IPS DF 6.9 (cell line): ENCODE measurements at regions not wholly inside any gene's neighbourhood (a gene's known extent, or its start where the extent isn't known, plus 50 kb on each side); places are given as distances from the start of the nearest gene placed in this dataset.

Experiments used
- DNase-seq: peaks from one replicate; pipeline ENCODE4 v3.0.0-alpha.2; 2013; ENCODE audit warnings: low read depth, low spot score
- H3K27ac ChIP-seq: one replicate; pipeline ENCODE4 v1.5.1; 2013; ENCODE audit warnings: low read length, control low read depth
- H3K27me3 ChIP-seq: 2 replicates; pipeline ENCODE4 v1.6.1; 2013; ENCODE audit warnings: mild to moderate bottlenecking, low read length; ENCODE audit not compliant: control insufficient read depth, insufficient read depth
- H3K36me3 ChIP-seq: 2 replicates; pipeline ENCODE4 v1.6.1; 2013; ENCODE audit warnings: low read length; ENCODE audit not compliant: control insufficient read depth, insufficient read depth
- H3K4me1 ChIP-seq: 2 replicates; pipeline ENCODE4 v1.6.1; 2013; ENCODE audit warnings: low read length; ENCODE audit not compliant: control insufficient read depth, insufficient read depth
- H3K4me3 ChIP-seq: 2 replicates; pipeline ENCODE4 v1.5.1; 2013; ENCODE audit warnings: mild to moderate bottlenecking, low read length
- H3K9me3 ChIP-seq: 2 replicates; pipeline ENCODE4 v1.6.1; 2013; ENCODE audit warnings: low read length, inconsistent platforms; ENCODE audit not compliant: control insufficient read depth, insufficient read depth
- WGBS: extraction: QIAGEN DNeasy Blood & Tissue Kit; methylation state at CpG from one replicate; pipeline ENCODE4 v1.1.7; 2013; ENCODE audit warnings: mixed read lengths, missing lambda C conversion rate; ENCODE audit not compliant: insufficient read length, insufficient coverage; 5-methylcytosine and 5-hydroxymethylcytosine counted together

GRCh38 chr13:87035526-87035925, 635.6 kb upstream of the SLITRK5 start:
- no peak for DNase-seq
- no CpG with 5 or more reads among the region's 7 CpGs for WGBS
- Histone ChIP-seq H3K4me1 (no peaks in the 10 kb centered on the region), H3K4me3 (no peak overlapping the region), H3K27me3 (no peaks in the 10 kb centered on the region), H3K27ac (no peak overlapping the region), H3K9me3 (no peaks in the 10 kb centered on the region), H3K36me3 (no peaks in the 10 kb centered on the region)

GRCh38 chr13:87042946-87043345, 628.2 kb upstream of the SLITRK5 start:
- Histone ChIP-seq H3K36me3 (no peaks in the 10 kb centered on the region), H3K9me3 (no peaks in the 10 kb centered on the region), H3K27ac (no peak overlapping the region), H3K4me3 (no peak overlapping the region), H3K4me1 (no peaks in the 10 kb centered on the region), H3K27me3 (no peaks in the 10 kb centered on the region)
- WGBS = no CpG with 5 or more reads among the region's 1 CpG
- DNase-seq = no peak

DNA sequence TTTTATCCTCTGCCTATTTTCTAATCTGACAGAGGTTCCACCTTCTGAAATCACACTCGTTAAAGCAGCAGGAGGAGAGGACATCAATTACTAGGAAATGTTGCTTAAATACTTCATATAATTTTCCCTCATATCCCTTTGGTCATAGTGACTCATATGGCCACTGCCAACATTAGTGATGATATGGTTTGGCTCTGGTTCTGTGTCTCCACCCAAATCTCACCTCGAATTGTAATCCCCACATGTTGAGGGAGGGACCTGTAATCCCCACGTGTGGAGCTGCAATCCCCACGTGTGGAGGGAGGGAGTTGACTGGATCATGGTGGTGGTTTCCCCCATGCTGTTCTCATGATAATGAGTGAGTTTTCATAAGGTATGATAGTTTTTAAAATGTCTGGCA, 618.4 kb upstream of the SLITRK5 start:
- Histone ChIP-seq H3K4me1 (no peaks in the 10 kb centered on the region), H3K27me3 (no peaks in the 10 kb centered on the region), H3K27ac (no peak overlapping the region), H3K4me3 (no peak overlapping the region), H3K36me3 (no peaks in the 10 kb centered on the region), H3K9me3 (no peaks in the 10 kb centered on the region)
- no CpG with 5 or more reads among the region's 4 CpGs for WGBS
- no peak for DNase-seq

DNA sequence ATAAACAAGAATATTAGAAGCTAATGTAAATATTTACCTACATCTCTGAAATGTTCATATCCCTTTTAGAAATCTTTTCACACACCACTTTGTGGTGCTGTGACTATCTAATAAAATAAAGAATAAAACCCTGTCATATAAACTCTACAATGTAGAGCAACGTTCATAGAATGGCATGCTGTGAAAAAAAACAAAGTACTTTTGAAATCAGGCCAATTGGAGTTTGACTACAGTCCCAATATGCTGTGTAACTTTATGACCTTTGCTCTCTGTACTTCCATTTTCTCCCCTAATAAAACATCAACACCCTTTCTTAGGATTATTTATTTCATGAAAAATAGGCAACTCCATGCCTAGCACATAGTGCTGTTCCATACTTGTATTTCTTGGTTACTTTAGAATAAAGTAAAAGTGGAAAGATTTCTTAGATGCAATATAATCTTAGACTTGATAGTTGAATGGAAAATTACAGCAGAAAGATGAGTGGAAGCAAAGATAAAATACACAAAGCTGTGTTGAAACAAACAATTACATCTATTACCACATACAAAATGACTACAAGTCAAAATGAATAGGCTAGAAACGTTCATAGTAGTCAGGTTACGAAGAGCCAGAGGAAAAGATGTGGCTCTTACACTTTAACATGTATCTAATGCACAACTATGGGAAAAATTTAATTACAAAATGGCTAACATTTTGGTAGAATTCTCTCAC, 613.2 kb upstream of the SLITRK5 start:
- Histone ChIP-seq H3K36me3 (no peaks in the 10 kb centered on the region), H3K9me3 (no peaks in the 10 kb centered on the region), H3K4me3 (no peak overlapping the region), H3K27me3 (no peaks in the 10 kb centered on the region), H3K27ac (no peak overlapping the region), H3K4me1 (no peaks in the 10 kb centered on the region)
- DNase-seq = no peak
- WGBS = no CpG with 5 or more reads among the region's 3 CpGs

GRCh38 chr13:87058786-87059329, 612.3 kb upstream of the SLITRK5 start:
- no CpG with 5 or more reads among the region's 5 CpGs for WGBS
- DNase-seq = no peak
- H3K4me1 ChIP-seq = no peaks in the 10 kb centered on the region
- H3K36me3 ChIP-seq = no peaks in the 10 kb centered on the region
- H3K4me3 ChIP-seq = no peak overlapping the region
- H3K9me3 ChIP-seq = no peaks in the 10 kb centered on the region
- H3K27me3 ChIP-seq = no peaks in the 10 kb centered on the region
- H3K27ac ChIP-seq = no peak overlapping the region

DNA sequence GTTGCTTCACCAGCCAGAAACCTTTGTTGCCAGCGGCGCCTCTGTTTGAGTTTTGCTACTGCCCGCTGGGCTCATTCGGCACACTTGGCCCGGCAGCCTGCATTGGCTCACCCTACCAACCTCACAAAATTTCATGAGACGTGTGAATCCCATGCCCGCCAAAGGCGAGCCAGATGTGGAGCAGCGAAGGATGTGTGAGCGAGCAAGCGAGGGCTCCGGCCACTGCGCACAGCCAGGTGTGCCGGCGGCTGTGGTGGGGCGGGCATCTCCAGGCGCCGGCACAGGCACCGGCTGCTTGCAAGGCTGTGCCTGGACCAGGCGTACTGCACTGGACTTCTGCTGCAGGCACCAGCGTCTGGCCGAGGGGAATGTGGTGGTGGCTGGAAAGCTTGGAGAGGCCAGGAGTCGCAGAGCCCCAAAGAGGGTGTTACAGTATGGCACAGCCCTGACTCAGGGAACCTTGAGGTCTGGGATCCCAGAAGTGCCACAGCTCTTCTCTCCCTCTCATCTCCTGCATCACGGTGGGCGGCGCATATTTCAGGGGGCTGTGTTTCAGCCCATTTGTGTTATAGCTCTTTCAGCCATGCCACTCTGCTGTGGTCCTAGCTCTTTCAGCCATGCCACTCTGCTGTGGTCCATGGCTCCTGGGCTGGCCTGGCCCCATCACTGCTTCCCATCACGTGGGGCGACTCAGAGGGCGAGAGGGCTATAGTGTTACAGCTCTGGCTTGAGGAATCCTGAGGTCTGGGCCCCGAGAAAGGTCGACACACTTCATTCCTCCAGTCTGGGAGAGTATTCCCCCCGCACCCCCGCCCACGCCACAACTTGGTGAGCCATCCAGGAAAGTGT, 592.0 kb upstream of the SLITRK5 start:
- Histone ChIP-seq H3K9me3 (no peaks in the 10 kb centered on the region), H3K4me3 (no peak overlapping the region), H3K4me1 (no peaks in the 10 kb centered on the region), H3K27ac (no peak overlapping the region), H3K27me3 (no peaks in the 10 kb centered on the region), H3K36me3 (no peaks in the 10 kb centered on the region; the same call in 1 of the 2 replicates)
- DNase-seq = no peak
- no CpG with 5 or more reads among the region's 34 CpGs for WGBS

- no peak for DNase-seq
- no peaks in the 10 kb centered on the region for H3K9me3 ChIP-seq
- no peak overlapping the region for H3K4me3 ChIP-seq
- no peak overlapping the region for H3K27ac ChIP-seq
- no CpG with 5 or more reads among the region's 27 CpGs for WGBS
- H3K36me3 ChIP-seq = no peaks in the 10 kb centered on the region; the same call in 1 of the 2 replicates
- no peaks in the 10 kb centered on the region for H3K27me3 ChIP-seq
- no peaks in the 10 kb centered on the region for H3K4me1 ChIP-seq
These were observed 590.9 kb upstream of the SLITRK5 start for GRCh38 chr13:87080100-87080779.

GRCh38 chr13:87084192-87084591, 587.0 kb upstream of the SLITRK5 start:
- Histone ChIP-seq H3K27ac (no peak overlapping the region), H3K4me3 (no peak overlapping the region), H3K27me3 (no peaks in the 10 kb centered on the region), H3K9me3 (no peaks in the 10 kb centered on the region), H3K36me3 (no peaks in the 10 kb centered on the region; the same call in 1 of the 2 replicates), H3K4me1 (no peaks in the 10 kb centered on the region)
- no peak for DNase-seq
- WGBS = no CpG with 5 or more reads among the region's 5 CpGs

DNA sequence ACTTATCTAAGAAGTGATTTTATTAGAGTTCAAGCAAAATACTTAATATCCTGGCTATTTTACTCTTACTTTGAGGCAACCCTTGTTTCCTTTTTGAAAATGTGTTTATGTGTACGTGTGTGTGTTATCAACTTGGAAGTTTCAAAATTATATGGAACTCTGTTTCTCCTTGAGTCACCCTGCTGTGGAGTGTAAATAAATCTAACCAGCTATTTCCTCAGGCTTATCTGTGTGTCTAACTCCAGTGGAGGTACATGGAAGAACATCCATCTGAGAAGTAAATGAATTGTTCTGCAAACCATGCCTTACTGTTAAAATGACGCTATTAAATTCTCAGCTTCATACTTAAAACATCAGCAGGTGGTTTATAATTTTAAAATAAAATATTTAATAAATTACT, 583.4 kb upstream of the SLITRK5 start:
- Histone ChIP-seq H3K4me1 (no peaks in the 10 kb centered on the region), H3K36me3 (no peaks in the 10 kb centered on the region), H3K9me3 (no peaks in the 10 kb centered on the region), H3K27ac (no peak overlapping the region), H3K4me3 (no peak overlapping the region), H3K27me3 (no peaks in the 10 kb centered on the region)
- WGBS = no CpG with 5 or more reads among the region's 2 CpGs
- no peak for DNase-seq

DNA sequence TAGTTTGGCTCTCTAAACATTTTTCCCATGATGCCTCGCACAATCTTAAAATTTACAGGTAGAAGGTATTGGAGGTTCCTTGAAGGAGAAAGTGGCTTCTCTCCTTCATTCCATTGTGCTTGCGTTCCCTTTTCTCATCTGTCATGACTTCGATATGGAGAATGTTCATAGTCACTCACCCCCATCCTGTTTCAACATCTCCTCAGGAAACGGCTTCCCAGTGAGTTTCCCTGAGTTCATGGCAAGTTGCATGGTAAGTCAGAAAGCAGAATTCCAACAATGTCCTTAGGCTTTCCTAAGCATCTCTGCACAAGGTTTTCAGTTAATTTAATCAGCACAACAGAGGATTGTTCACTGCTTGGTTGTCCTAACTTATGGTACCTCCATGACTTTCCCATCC, 581.8 kb upstream of the SLITRK5 start:
- Histone ChIP-seq H3K27me3 (no peaks in the 10 kb centered on the region), H3K27ac (no peak overlapping the region), H3K36me3 (no peaks in the 10 kb centered on the region), H3K4me1 (no peaks in the 10 kb centered on the region), H3K4me3 (no peak overlapping the region), H3K9me3 (no peaks in the 10 kb centered on the region)
- no CpG with 5 or more reads among the region's 4 CpGs for WGBS
- no peak for DNase-seq
